NCI-H1092 (cell line): ENCODE measurements at regions not wholly inside any gene's neighbourhood (a gene's known extent, or its start where the extent isn't known, plus 50 kb on each side); places are given as distances from the start of the nearest gene placed in this dataset.
"Not testable (repeated sequence)": the region's sequence is repeated elsewhere in the genome, so short reads cannot be mapped to it uniquely, and the experiment has no call there.

Experiments used
- DNase-seq: peaks from one replicate; lab custom pipeline; 2025; lab: John Stamatoyannopoulos, UW

GRCh38 chr6:4351520-4352321, 216.3 kb upstream of the ECI2 start:
- DNase-seq, result no peak

GRCh38 chr6:4350567-4351519, 215.5 kb upstream of the ECI2 start:
- no peak for DNase-seq

GRCh38 chr6:4349931-4350330, 214.6 kb upstream of the ECI2 start:
- no peak for DNase-seq

- no peak for DNase-seq
Observed at GRCh38 chr6:4349323-4349722, 213.9 kb upstream of the ECI2 start.

- DNase-seq, result no peak
Observed at GRCh38 chr6:4348462-4349112, 213.2 kb upstream of the ECI2 start.

GRCh38 chr6:4347877-4348276, 212.5 kb upstream of the ECI2 start:
- no peak for DNase-seq

- DNase-seq, result no peak
Observed at GRCh38 chr6:4346659-4347333, 211.4 kb upstream of the ECI2 start.

GRCh38 chr6:4345543-4345942, 210.2 kb upstream of the ECI2 start:
- no peak for DNase-seq

GRCh38 chr6:4344317-4344899, 209.0 kb upstream of the ECI2 start:
- DNase-seq, result no peak

- DNase-seq, result no peak
Observed at GRCh38 chr6:4342407-4343137, 207.2 kb upstream of the ECI2 start.

- DNase-seq, result no peak
Observed at GRCh38 chr6:4341078-4341797, 205.9 kb upstream of the ECI2 start.

GRCh38 chr6:4340544-4340943, 205.2 kb upstream of the ECI2 start:
- no peak for DNase-seq

GRCh38 chr6:4338884-4339283, 203.5 kb upstream of the ECI2 start:
- no peak for DNase-seq

- DNase-seq, result no peak
Observed at GRCh38 chr6:4336778-4337442, 201.5 kb upstream of the ECI2 start.

- no peak for DNase-seq
Observed at GRCh38 chr6:4336084-4336483, 200.7 kb upstream of the ECI2 start.

- not testable (repeated sequence) for DNase-seq
Observed at GRCh38 chr6:4334158-4334740, 198.9 kb upstream of the ECI2 start.

- no peak for DNase-seq
Observed at GRCh38 chr6:4327841-4328240, 192.5 kb upstream of the ECI2 start.

GRCh38 chr6:4324746-4325145, 189.4 kb upstream of the ECI2 start:
- DNase-seq, result no peak

GRCh38 chr6:4323322-4323721, 187.9 kb upstream of the ECI2 start:
- no peak for DNase-seq
